HUES64 (cell line): ENCODE measurements at regions not wholly inside any gene's neighbourhood (a gene's known extent, or its start where the extent isn't known, plus 50 kb on each side); places are given as distances from the start of the nearest gene placed in this dataset.

Source experiments
- H3K27ac ChIP-seq: 2 replicates; pipeline ENCODE4 v1.7.0; 2013; ENCODE audit warnings: low read depth, low read length, inconsistent platforms
- H3K27me3 ChIP-seq: 2 replicates; pipeline ENCODE4 v1.6.1; 2013; ENCODE audit warnings: mild to moderate bottlenecking, low read length; ENCODE audit not compliant: insufficient read depth
- H3K36me3 ChIP-seq: 2 replicates; pipeline ENCODE4 v1.6.1; 2013; ENCODE audit warnings: mild to moderate bottlenecking, low read length; ENCODE audit not compliant: insufficient read depth
- H3K4me1 ChIP-seq: 2 replicates; pipeline ENCODE4 v1.6.1; 2013; ENCODE audit warnings: mild to moderate bottlenecking, low read length, moderate library complexity; ENCODE audit not compliant: insufficient read depth
- H3K4me3 ChIP-seq: 2 replicates; pipeline ENCODE4 v1.5.1; 2013; ENCODE audit warnings: mild to moderate bottlenecking, low read length, moderate library complexity
- H3K9ac ChIP-seq: 2 replicates; pipeline ENCODE4 v1.6.1; 2013; ENCODE audit warnings: mild to moderate bottlenecking, low read depth, low read length
- H3K9me3 ChIP-seq: 2 replicates; pipeline ENCODE4 v1.6.1; 2013; ENCODE audit warnings: low read depth, low read length; ENCODE audit not compliant: insufficient read depth
- WGBS: fragments of 150-250, 120-280 bp; methylation state at CpG from one replicate; pipeline ENCODE4 v1.1.7; 2013; ENCODE audit warnings: missing lambda C conversion rate; 5-methylcytosine and 5-hydroxymethylcytosine counted together

DNA sequence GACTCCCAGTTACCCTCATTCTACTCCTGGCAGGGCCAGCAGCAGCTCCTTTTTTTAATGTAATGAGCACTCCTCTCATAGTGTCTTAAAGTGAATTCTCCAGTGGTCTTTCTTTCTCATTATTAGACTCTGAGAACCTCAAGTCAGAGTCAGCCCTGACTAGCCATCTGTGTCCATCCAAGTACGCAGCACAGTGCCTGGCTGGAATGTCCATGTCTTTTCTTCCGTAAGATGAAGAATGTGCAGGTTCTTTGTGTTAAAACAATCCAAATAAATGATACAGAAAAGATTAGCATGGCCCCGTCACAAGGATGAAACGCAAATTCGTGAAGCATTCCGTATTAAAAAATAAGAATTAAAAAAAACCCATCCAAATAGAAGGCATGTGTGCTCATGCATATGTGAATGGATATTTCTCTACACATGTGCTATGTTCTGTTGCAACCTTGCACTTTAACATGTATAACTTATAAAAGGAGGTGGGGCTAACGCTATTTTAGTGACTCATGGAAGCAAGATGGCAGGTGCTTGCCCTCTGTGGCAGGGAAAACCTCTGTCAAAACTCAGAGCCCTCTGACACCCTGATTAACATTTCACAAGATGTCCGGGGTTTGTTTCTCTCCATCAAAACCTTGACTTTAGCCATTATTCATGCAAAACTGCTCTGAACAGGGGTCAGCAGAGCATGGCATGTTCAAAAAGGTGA, 170.7 kb upstream of the TOPAZ1 start:
- Histone ChIP-seq H3K36me3 (no peaks in the 10 kb centered on the region), H3K27me3 (no peaks in the 10 kb centered on the region), H3K4me1 (peaks cover 8% of the 10 kb centered on the region), H3K9ac (no peak overlapping the region), H3K4me3 (no peak overlapping the region), H3K27ac (no peak overlapping the region), H3K9me3 (no peaks in the 10 kb centered on the region)
- WGBS, result 89% methylated on average over 5 of the region's 8 CpGs

DNA sequence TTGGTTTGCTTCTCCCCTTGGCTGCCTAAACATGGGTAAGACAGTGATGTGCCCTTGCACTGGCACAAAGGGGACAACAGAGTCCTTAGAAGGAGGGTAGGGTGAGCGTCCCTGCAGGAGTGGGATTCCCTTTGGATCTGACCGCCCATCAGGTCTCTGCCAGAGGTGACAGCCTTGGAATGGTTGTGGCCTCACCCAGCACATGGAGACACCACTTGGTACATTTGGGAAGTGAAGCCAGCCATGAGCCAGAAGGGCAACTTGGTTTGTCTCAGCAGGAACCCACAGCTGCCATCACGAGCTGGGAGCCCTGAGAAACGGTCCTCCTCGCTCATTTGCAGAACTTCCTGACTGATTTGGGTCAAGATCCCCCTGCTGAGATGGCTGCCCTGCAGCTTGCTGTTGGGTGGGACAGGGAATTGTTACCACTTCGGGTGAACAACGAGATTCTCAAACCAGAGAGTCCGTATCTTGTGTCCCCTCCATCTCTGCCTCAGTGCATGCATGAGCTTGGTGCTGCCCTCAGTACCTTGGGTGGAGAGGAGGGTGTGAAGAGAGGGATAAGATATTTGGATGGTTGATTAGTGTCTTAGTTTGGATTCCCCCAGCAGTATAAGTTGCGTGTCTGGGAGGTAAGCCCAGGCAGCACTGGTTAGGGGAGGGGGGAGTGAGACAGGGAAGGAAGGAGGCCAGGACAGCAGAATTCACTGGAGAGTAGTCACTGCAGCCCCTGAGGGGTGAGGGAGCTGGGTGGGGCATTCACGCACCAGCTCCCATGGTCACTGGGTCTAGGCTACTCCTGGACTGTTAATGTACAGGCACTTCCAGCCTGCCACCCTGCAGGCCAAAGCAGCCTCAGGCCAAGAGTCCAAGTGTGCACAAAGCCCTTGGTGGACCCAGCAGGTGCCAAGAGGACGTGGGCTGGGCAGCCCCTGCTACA, 168.8 kb upstream of the TOPAZ1 start:
- Histone ChIP-seq H3K4me3 (no peak overlapping the region), H3K9me3 (no peaks in the 10 kb centered on the region), H3K27ac (no peak overlapping the region), H3K36me3 (no peaks in the 10 kb centered on the region), H3K27me3 (no peaks in the 10 kb centered on the region), H3K4me1 (peaks cover 25% of the 10 kb centered on the region), H3K9ac (no peak overlapping the region)
- whole genome bisulfite sequencing, result 93% methylated on average over 11 of the region's 11 CpGs

DNA sequence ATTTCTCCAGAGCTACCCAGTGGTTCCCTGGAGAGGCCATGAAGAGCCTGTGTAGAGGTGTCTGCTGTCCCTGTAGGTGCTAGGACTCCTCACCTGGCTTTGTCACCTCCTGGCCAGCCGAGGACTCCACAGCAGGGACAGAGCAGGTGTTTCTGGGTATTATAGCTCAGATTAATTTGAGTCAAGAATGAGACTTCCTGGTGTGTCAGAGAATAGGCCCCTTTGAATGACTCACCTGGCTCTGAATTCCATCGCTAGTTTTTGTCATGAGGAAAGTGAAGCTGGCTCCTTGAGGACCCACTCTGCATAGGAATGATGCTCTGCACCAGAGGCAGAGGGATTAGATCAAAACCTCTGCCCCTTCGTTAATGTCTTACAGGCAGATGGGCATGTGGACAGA, 167.5 kb upstream of the TOPAZ1 start:
- H3K9me3 ChIP-seq, result no peaks in the 10 kb centered on the region
- peaks cover 25% of the 10 kb centered on the region for H3K4me1 ChIP-seq
- no peak overlapping the region for H3K9ac ChIP-seq
- no peak overlapping the region for H3K27ac ChIP-seq
- no peak overlapping the region for H3K4me3 ChIP-seq
- H3K27me3 ChIP-seq, result no peaks in the 10 kb centered on the region
- no peaks in the 10 kb centered on the region for H3K36me3 ChIP-seq
- 61% methylated on average over 3 of the region's 3 CpGs for WGBS

DNA sequence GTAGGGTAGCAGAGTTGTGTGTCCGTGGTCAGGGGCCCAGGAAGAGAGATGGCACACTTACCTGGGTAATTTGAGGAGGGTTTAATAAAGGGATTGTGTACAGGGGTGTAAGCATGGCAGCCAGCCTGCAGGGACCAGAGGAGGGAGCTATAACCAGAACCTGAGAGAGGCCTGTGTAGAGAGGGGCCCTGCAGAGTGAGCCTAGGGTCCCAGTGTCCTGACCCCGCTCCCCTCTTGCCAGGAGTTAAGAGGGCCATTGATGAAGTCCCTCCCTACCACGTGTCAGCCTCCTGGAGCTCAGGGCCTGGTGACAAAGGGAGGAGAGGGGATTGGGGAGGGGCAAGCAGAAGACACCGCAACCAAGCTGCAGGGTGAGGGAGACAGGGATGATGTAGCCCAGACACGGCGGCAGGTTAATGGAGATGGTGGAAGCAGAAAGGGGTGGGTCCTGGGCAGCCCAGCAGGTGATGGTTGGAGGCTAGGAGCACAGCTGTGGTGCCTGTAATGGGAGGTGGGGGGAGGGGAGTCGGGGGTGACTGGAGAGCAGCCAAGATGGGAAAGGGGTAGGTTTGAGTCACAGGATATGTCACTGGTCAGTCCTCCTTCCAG, 165.4 kb upstream of the TOPAZ1 start:
- Histone ChIP-seq H3K4me3 (no peak overlapping the region), H3K9me3 (no peaks in the 10 kb centered on the region), H3K9ac (no peak overlapping the region), H3K4me1 (peaks cover 25% of the 10 kb centered on the region), H3K27ac (no peak overlapping the region), H3K36me3 (no peaks in the 10 kb centered on the region), H3K27me3 (no peaks in the 10 kb centered on the region)
- WGBS, result 43% methylated on average over 6 of the region's 7 CpGs

DNA sequence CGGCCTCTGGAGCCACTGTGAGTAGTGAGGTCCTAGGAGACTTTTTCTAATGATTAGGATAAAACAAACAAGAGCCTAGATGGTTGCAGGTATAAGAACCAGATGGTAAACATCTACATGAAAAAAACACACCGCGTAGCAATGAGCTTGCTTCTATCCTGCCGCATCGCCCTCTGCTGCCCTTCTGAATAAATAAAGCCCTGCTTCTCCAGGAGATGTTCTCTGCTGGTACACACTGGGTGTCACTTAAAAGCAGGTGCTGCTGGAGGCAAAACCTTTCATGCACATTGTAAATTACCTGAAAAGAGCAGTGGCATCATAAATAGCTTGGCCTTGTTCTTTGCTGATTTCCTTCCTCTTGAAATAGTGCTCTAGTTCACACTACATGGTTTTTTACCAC, 164.4 kb upstream of the TOPAZ1 start:
- 61% methylated on average over 5 of the region's 5 CpGs for WGBS

DNA sequence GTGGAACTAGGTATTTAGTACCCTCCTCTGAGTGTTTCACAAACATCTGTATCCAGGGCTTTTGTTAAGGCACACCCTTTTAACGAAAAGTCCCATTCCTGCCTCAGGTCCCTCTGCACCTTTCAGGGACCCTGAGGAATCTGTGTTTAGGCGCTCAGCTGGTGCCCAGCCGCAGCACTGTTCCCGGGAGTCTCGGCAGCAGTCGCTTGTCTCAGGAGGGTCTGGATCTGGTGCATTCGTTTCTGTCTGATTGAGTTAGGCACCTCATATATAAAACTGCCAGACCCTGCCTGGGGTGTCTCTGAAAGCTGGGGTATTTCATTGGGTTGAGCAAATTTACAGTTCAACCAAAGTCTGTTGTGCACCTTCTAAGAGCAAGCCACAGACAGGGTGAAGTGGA, 162.8 kb upstream of the TOPAZ1 start:
- no peak overlapping the region for H3K9ac ChIP-seq
- H3K36me3 ChIP-seq, result no peaks in the 10 kb centered on the region
- no peaks in the 10 kb centered on the region for H3K9me3 ChIP-seq
- peaks cover 25% of the 10 kb centered on the region for H3K4me1 ChIP-seq
- no peaks in the 10 kb centered on the region for H3K27me3 ChIP-seq
- no peak overlapping the region for H3K4me3 ChIP-seq
- no peak overlapping the region for H3K27ac ChIP-seq
- WGBS, result 93% methylated on average over 7 of the region's 7 CpGs

More for the DNA sequence above, 164.4 kb upstream of the TOPAZ1 start:
- no peak overlapping the region for H3K27ac ChIP-seq
- no peaks in the 10 kb centered on the region for H3K27me3 ChIP-seq
- H3K36me3 ChIP-seq, result no peaks in the 10 kb centered on the region
- H3K9ac ChIP-seq, result no peak overlapping the region
- H3K9me3 ChIP-seq, result no peaks in the 10 kb centered on the region
- no peak overlapping the region for H3K4me3 ChIP-seq
- peaks cover 25% of the 10 kb centered on the region for H3K4me1 ChIP-seq

DNA sequence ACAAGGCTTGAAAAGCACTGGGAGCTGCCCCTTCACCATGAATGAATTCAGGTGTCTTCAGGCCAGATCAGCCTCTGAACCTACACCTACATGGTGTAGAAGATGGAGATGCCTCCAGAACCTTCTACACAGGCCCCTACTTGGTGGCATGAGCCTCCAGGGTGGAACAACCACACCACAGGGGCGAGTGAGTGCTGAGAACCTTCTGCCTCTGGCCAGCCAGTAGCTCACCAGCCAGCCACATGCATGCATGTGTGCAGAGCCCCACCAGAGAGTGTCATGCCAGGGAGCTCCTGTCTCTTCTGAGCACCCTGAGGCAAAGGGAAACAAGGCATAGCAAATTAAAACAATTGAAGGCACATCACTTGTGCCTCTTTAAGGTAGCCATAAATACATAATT, 161.8 kb upstream of the TOPAZ1 start:
- WGBS, result 88% methylated on average over 1 of the region's 1 CpG
- Histone ChIP-seq H3K36me3 (no peaks in the 10 kb centered on the region), H3K4me3 (no peak overlapping the region), H3K9me3 (no peaks in the 10 kb centered on the region), H3K9ac (no peak overlapping the region), H3K4me1 (peaks cover 17% of the 10 kb centered on the region; the same call in 1 of the 2 replicates), H3K27ac (no peak overlapping the region), H3K27me3 (no peaks in the 10 kb centered on the region)

DNA sequence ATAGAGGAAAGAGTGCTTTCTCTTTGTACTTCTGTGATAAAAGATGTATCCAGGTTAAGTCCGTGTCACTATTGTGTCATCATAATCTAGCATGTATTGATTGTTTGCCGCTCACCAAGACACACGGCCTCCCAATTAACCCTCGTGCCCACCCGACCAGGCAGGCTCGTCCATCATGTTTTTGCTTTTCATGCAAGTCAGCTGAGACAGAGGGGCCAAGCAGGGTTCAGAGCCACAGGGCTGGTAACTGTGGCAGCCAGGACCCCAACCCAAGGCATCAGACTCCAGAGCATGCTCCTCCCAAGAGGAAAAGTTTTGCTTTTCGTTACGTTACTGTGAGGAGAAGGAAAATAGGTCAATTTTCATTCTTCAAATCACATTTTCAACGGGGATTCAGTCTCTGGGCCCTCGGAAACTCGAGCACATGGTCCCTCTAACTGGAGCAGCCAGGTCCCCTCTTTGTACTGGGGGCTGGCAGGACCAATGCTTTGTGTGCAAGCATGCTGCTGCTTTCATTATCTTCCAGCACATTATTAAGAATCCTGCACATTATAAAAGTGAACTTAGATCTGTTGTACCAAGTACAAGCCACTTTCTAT, 161.1 kb upstream of the TOPAZ1 start:
- 95% methylated on average over 11 of the region's 11 CpGs for WGBS
- no peak overlapping the region for H3K27ac ChIP-seq
- no peak overlapping the region for H3K9ac ChIP-seq
- H3K27me3 ChIP-seq, result no peaks in the 10 kb centered on the region
- H3K4me3 ChIP-seq, result no peak overlapping the region
- H3K9me3 ChIP-seq, result no peaks in the 10 kb centered on the region
- no peaks in the 10 kb centered on the region for H3K36me3 ChIP-seq
- H3K4me1 ChIP-seq, result peaks cover 17% of the 10 kb centered on the region; the same call in 1 of the 2 replicates

DNA sequence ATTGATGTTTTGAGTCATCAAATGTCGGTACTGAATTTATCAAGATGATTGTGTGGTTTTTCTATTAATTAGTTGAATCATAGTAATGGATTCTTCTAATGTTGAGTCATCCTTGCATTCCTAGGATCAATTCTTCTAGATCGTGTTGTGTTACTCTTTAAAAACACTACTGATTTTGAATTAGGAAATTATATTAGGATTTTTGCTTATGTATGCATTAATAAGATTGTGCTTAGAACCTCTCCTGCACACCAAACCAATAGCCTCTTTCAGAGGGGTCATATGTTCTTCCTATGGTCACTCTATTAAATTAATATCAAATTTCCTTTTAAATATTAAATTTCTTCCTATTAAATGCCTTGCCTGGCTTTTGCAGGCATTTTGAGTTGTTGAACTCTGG, 151.7 kb upstream of the TOPAZ1 start:
- 89% methylated on average over 1 of the region's 2 CpGs for WGBS
- no peaks in the 10 kb centered on the region for H3K4me1 ChIP-seq
- H3K9me3 ChIP-seq, result no peaks in the 10 kb centered on the region
- H3K27me3 ChIP-seq, result no peaks in the 10 kb centered on the region
- H3K36me3 ChIP-seq, result no peaks in the 10 kb centered on the region
- H3K27ac ChIP-seq, result no peak overlapping the region
- H3K9ac ChIP-seq, result no peak overlapping the region
- no peak overlapping the region for H3K4me3 ChIP-seq

DNA sequence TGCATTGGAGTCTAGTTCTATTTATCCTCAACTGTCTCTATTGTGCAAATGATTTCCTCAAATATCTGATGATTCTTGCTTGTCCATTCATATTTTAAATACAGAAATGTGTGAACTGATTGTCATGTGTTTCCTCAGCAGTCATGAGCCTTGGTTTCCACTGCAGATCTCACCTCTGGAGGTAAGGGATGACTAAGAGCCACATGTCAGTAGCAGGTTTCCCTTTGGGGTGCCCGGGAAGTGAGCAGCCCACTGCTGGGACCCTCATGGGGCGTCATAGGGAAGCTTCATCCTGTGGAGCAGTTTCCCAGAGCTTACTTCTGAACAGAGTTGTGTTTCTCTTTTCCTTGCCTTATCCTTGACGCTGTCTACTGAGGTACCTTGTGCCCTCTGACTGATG, 149.2 kb upstream of the TOPAZ1 start:
- Histone ChIP-seq H3K4me3 (no peak overlapping the region), H3K9me3 (no peaks in the 10 kb centered on the region), H3K36me3 (no peaks in the 10 kb centered on the region), H3K9ac (no peak overlapping the region), H3K4me1 (no peaks in the 10 kb centered on the region), H3K27ac (no peak overlapping the region), H3K27me3 (no peaks in the 10 kb centered on the region)
- WGBS, result 94% methylated on average over 3 of the region's 3 CpGs

DNA sequence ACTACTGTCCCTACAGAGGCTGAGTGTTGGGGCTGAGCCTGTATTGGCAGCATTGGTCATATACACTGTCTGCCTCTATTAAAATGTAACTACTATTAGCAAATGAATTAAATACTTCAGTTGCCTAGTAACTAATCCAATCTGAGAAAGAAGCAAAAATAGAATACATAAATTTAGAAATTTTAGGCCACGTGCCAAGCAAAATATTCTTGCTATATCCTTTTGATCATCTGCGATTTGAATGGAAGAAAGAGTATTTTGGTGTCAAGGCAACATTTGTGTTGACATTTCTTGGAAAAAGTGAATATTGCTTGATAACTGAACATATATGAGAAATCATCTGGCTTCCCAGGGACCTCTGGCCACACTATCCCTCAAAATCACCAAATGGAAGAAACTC, 148.2 kb upstream of the TOPAZ1 start:
- no peaks in the 10 kb centered on the region for H3K27me3 ChIP-seq
- H3K4me3 ChIP-seq, result no peak overlapping the region
- no peaks in the 10 kb centered on the region for H3K36me3 ChIP-seq
- no peak overlapping the region for H3K9ac ChIP-seq
- WGBS, result 92% methylated on average over 2 of the region's 2 CpGs
- no peak overlapping the region for H3K27ac ChIP-seq
- H3K4me1 ChIP-seq, result peaks cover 8% of the 10 kb centered on the region; the same call in 1 of the 2 replicates
- H3K9me3 ChIP-seq, result no peaks in the 10 kb centered on the region
